Neural crest cell (in vitro differentiated cells): ENCODE measurements at regions not wholly inside any gene's neighbourhood (a gene's known extent, or its start where the extent isn't known, plus 50 kb on each side); places are given as distances from the start of the nearest gene placed in this dataset.

Experiments
- DNase-seq: peaks from one replicate; pipeline ENCODE4 v3.0.0; 2021; ENCODE audit warnings: low read depth, mixed read lengths, low spot score
- H3K27ac Mint-ChIP-seq: one replicate; pipeline ENCODE4 v1.8.0; 2021; ENCODE audit warnings: mild to moderate bottlenecking, mixed read lengths; ENCODE audit not compliant: unreplicated experiment
- H3K27me3 Mint-ChIP-seq: 2 replicates; pipeline ENCODE4 v1.8.0; 2021; ENCODE audit warnings: low read depth, mild to moderate bottlenecking, mixed read lengths
- H3K36me3 Mint-ChIP-seq: 2 replicates; pipeline ENCODE4 v1.8.0; 2021; ENCODE audit warnings: low read depth, mild to moderate bottlenecking, mixed read lengths
- H3K4me1 Mint-ChIP-seq: 2 replicates; pipeline ENCODE4 v1.8.0; 2021; ENCODE audit warnings: mixed read lengths
- H3K4me3 Mint-ChIP-seq: one replicate; pipeline ENCODE4 v1.8.0; 2021; ENCODE audit warnings: mild to moderate bottlenecking, mixed read lengths
- H3K9me3 Mint-ChIP-seq: 2 replicates; pipeline ENCODE4 v1.8.0; 2021; ENCODE audit warnings: mixed read lengths
- CTCF ChIP-seq: fragments of 200-600 bp; sonication (generic); conservative IDR thresholded peaks from 2 replicates; pipeline ENCODE4 v1.5.0; 2021; ENCODE audit warnings: antibody characterized with exemption, mild to moderate bottlenecking

- DNase-seq = no peak
- Mint-ChIP-seq H3K4me3 (no peak overlapping the region), H3K36me3 (no peaks in the 10 kb centered on the region), H3K27ac (no peak overlapping the region), H3K27me3 (no peaks in the 10 kb centered on the region), H3K4me1 (no peaks in the 10 kb centered on the region), H3K9me3 (peaks cover 2% of the 10 kb centered on the region)
- TF ChIP-seq CTCF = no peak
These were observed 265.6 kb downstream of the EBLN2 start for GRCh38 chr3:73327052-73327451.
